Activated T-helper 17 cell treated with anti-CD3 and anti-CD28 coated beads, Interleukin-2, amount 50 U/mL, for 72 hours (primary cell): ENCODE measurements at regions not wholly inside any gene's neighbourhood (a gene's known extent, or its start where the extent isn't known, plus 50 kb on each side); places are given as distances from the start of the nearest gene placed in this dataset.
A peak's percentile ranks its signal among the peaks of the same experiment; 100 is the strongest.

Experiments
- ATAC-seq: fragments of 150-1000 bp; cut with Tn5 transposase; replicated peaks from 2 replicates; pipeline ENCODE4 v1.10.0; 2021; ENCODE audit warnings: mild to moderate bottlenecking, moderate library complexity
- H3K27ac Mint-ChIP-seq: one replicate; pipeline ENCODE4 v1.8.0; 2022; ENCODE audit warnings: mixed read lengths
- H3K27me3 Mint-ChIP-seq: one replicate; pipeline ENCODE4 v1.8.0; 2022; ENCODE audit warnings: mixed read lengths
- H3K36me3 Mint-ChIP-seq: one replicate; pipeline ENCODE4 v1.8.0; 2022; ENCODE audit warnings: low read depth, mild to moderate bottlenecking, mixed read lengths
- H3K4me1 Mint-ChIP-seq: one replicate; pipeline ENCODE4 v1.8.0; 2022; ENCODE audit warnings: mixed read lengths
- H3K4me3 Mint-ChIP-seq: one replicate; pipeline ENCODE4 v1.8.0; 2022; ENCODE audit warnings: mild to moderate bottlenecking, mixed read lengths
- H3K9me3 Mint-ChIP-seq: one replicate; pipeline ENCODE4 v1.8.0; 2022; ENCODE audit warnings: mixed read lengths

GRCh38 chr12:67019070-67019469 is 250.1 kb upstream of the CAND1 start:
- H3K4me3 Mint-ChIP-seq, result no peak overlapping the region
- no peaks in the 10 kb centered on the region for H3K36me3 Mint-ChIP-seq
- ATAC-seq, result no peak
- no peaks in the 10 kb centered on the region for H3K9me3 Mint-ChIP-seq
- no peak overlapping the region for H3K27ac Mint-ChIP-seq
- peaks cover 1% of the 10 kb centered on the region for H3K27me3 Mint-ChIP-seq
- H3K4me1 Mint-ChIP-seq, result no peaks in the 10 kb centered on the region

GRCh38 chr12:67025543-67026114 is 243.5 kb upstream of the CAND1 start:
- no peak for ATAC-seq
- Mint-ChIP-seq H3K4me1 (no peaks in the 10 kb centered on the region), H3K27me3 (peaks cover 12% of the 10 kb centered on the region), H3K9me3 (no peaks in the 10 kb centered on the region), H3K27ac (no peak overlapping the region), H3K4me3 (no peak overlapping the region), H3K36me3 (no peaks in the 10 kb centered on the region)

- H3K36me3 Mint-ChIP-seq, result no peaks in the 10 kb centered on the region
- H3K27me3 Mint-ChIP-seq, result peaks cover 12% of the 10 kb centered on the region
- H3K4me1 Mint-ChIP-seq, result no peaks in the 10 kb centered on the region
- ATAC-seq, result no peak
- no peak overlapping the region for H3K27ac Mint-ChIP-seq
- H3K4me3 Mint-ChIP-seq, result no peak overlapping the region
- H3K9me3 Mint-ChIP-seq, result no peaks in the 10 kb centered on the region
These were observed 242.5 kb upstream of the CAND1 start for GRCh38 chr12:67026487-67027246.

- no peak for ATAC-seq
These were observed 240.6 kb upstream of the CAND1 start for GRCh38 chr12:67028529-67028928.

GRCh38 chr12:67034110-67034879 is 234.9 kb upstream of the CAND1 start:
- no peaks in the 10 kb centered on the region for H3K4me1 Mint-ChIP-seq
- peaks cover 4% of the 10 kb centered on the region for H3K9me3 Mint-ChIP-seq
- peak; percentile 69 for ATAC-seq

More at GRCh38 chr12:67028529-67028928, 240.6 kb upstream of the CAND1 start:
- no peak overlapping the region for H3K4me3 Mint-ChIP-seq
- H3K9me3 Mint-ChIP-seq, result peaks cover 4% of the 10 kb centered on the region
- H3K27ac Mint-ChIP-seq, result no peak overlapping the region
- no peaks in the 10 kb centered on the region for H3K4me1 Mint-ChIP-seq
- peaks cover 16% of the 10 kb centered on the region for H3K27me3 Mint-ChIP-seq
- no peaks in the 10 kb centered on the region for H3K36me3 Mint-ChIP-seq

GRCh38 chr12:67035121-67035520 is 234.0 kb upstream of the CAND1 start:
- Mint-ChIP-seq H3K27ac (no peak overlapping the region), H3K4me3 (no peak overlapping the region), H3K36me3 (no peaks in the 10 kb centered on the region), H3K27me3 (peaks cover 7% of the 10 kb centered on the region), H3K4me1 (no peaks in the 10 kb centered on the region), H3K9me3 (peaks cover 4% of the 10 kb centered on the region)
- ATAC-seq, result no peak

More at GRCh38 chr12:67034110-67034879, 234.9 kb upstream of the CAND1 start:
- Mint-ChIP-seq H3K27ac (no peak overlapping the region), H3K4me3 (no peak overlapping the region), H3K36me3 (no peaks in the 10 kb centered on the region), H3K27me3 (peaks cover 7% of the 10 kb centered on the region)

GRCh38 chr12:67038486-67038885 is 230.7 kb upstream of the CAND1 start:
- no peak overlapping the region for H3K27ac Mint-ChIP-seq
- peaks cover 4% of the 10 kb centered on the region for H3K27me3 Mint-ChIP-seq
- no peak for ATAC-seq
- H3K9me3 Mint-ChIP-seq, result peaks cover under 1% of the 10 kb centered on the region
- H3K4me1 Mint-ChIP-seq, result no peaks in the 10 kb centered on the region
- H3K36me3 Mint-ChIP-seq, result no peaks in the 10 kb centered on the region
- no peak overlapping the region for H3K4me3 Mint-ChIP-seq

GRCh38 chr12:67039995-67040860 is 228.9 kb upstream of the CAND1 start:
- no peaks in the 10 kb centered on the region for H3K36me3 Mint-ChIP-seq
- H3K27me3 Mint-ChIP-seq, result peaks cover 4% of the 10 kb centered on the region
- no peak overlapping the region for H3K27ac Mint-ChIP-seq
- no peaks in the 10 kb centered on the region for H3K9me3 Mint-ChIP-seq
- no peaks in the 10 kb centered on the region for H3K4me1 Mint-ChIP-seq
- no peak for ATAC-seq
- no peak overlapping the region for H3K4me3 Mint-ChIP-seq

- no peak for ATAC-seq
- no peaks in the 10 kb centered on the region for H3K4me1 Mint-ChIP-seq
- no peaks in the 10 kb centered on the region for H3K9me3 Mint-ChIP-seq
- H3K36me3 Mint-ChIP-seq, result no peaks in the 10 kb centered on the region
- peaks cover 4% of the 10 kb centered on the region for H3K27me3 Mint-ChIP-seq
- H3K4me3 Mint-ChIP-seq, result no peak overlapping the region
- H3K27ac Mint-ChIP-seq, result no peak overlapping the region
These were observed 228.4 kb upstream of the CAND1 start for GRCh38 chr12:67040861-67041137.

GRCh38 chr12:67042697-67043131 is 226.4 kb upstream of the CAND1 start:
- peaks cover 4% of the 10 kb centered on the region for H3K27me3 Mint-ChIP-seq
- no peak for ATAC-seq
- H3K4me1 Mint-ChIP-seq, result no peaks in the 10 kb centered on the region
- H3K4me3 Mint-ChIP-seq, result no peak overlapping the region
- no peak overlapping the region for H3K27ac Mint-ChIP-seq
- H3K36me3 Mint-ChIP-seq, result no peaks in the 10 kb centered on the region
- no peaks in the 10 kb centered on the region for H3K9me3 Mint-ChIP-seq

GRCh38 chr12:67043771-67044170 is 225.4 kb upstream of the CAND1 start:
- Mint-ChIP-seq H3K36me3 (no peaks in the 10 kb centered on the region), H3K27me3 (peaks cover 4% of the 10 kb centered on the region), H3K4me3 (no peak overlapping the region), H3K9me3 (no peaks in the 10 kb centered on the region), H3K27ac (no peak overlapping the region), H3K4me1 (no peaks in the 10 kb centered on the region)
- no peak for ATAC-seq

- Mint-ChIP-seq H3K4me3 (no peak overlapping the region), H3K4me1 (no peaks in the 10 kb centered on the region), H3K27me3 (peaks cover 4% of the 10 kb centered on the region), H3K9me3 (no peaks in the 10 kb centered on the region), H3K27ac (no peak overlapping the region), H3K36me3 (no peaks in the 10 kb centered on the region)
- no peak for ATAC-seq
These were observed 223.5 kb upstream of the CAND1 start for GRCh38 chr12:67045650-67046049.

GRCh38 chr12:67046062-67046461 is 223.1 kb upstream of the CAND1 start:
- Mint-ChIP-seq H3K27me3 (peaks cover 4% of the 10 kb centered on the region), H3K27ac (no peak overlapping the region), H3K4me1 (no peaks in the 10 kb centered on the region), H3K9me3 (no peaks in the 10 kb centered on the region), H3K4me3 (no peak overlapping the region), H3K36me3 (no peaks in the 10 kb centered on the region)
- no peak for ATAC-seq

GRCh38 chr12:67047634-67048033 is 221.5 kb upstream of the CAND1 start:
- Mint-ChIP-seq H3K27ac (no peak overlapping the region), H3K36me3 (no peaks in the 10 kb centered on the region), H3K4me1 (no peaks in the 10 kb centered on the region), H3K9me3 (no peaks in the 10 kb centered on the region), H3K27me3 (peaks cover 4% of the 10 kb centered on the region), H3K4me3 (no peak overlapping the region)
- ATAC-seq, result no peak
